HCT116 (cell line): ENCODE measurements at regions not wholly inside any gene's neighbourhood (a gene's known extent, or its start where the extent isn't known, plus 50 kb on each side); places are given as distances from the start of the nearest gene placed in this dataset.

ENCODE experiments used
- ATAC-seq: fragments of 200-7000 bp; cut with Tn5 transposase; 2 replicates; pipeline ENCODE4 v1.9.1; 2020; ENCODE audit warnings: mild to moderate bottlenecking, moderate library complexity
- BruUV-seq: library from RNA; stranded (reverse); fragments of 400-500 nt; replicated peaks from 2 replicates; lab custom pipeline; 2021; lab: Mats Ljungman, UMichigan
- CTCF ChIA-PET: fragments of 300-600 bp; sonication (Branson Sonifier 250); formaldehyde crosslinking; loops from one replicate; lab custom pipeline; 2021; ENCODE audit warnings: antibody characterized with exemption; lab: Charles Lee
- POLR2A ChIA-PET: fragments of 300-600, 350-600 bp; sonication (Branson Sonifier 250); formaldehyde crosslinking; loops from one replicate; lab custom pipeline; 2021; ENCODE audit warnings: antibody characterized with exemption; lab: Charles Lee
- RAD21 ChIA-PET, 2 experiments: fragments of 300-600 bp; sonication (Branson Sonifier 250); formaldehyde crosslinking; loops; one replicate each; lab custom pipeline; 2023; ENCODE audit warnings: low total read pairs in 2 of 2; ENCODE audit not compliant: uncharacterized antibody in 2 of 2, unreplicated experiment in 2 of 2, low non-redundant PET in 1 of 2; lab: Charles Lee
- DNase-seq: peaks from one replicate; pipeline ENCODE4 v3.0.0-alpha.2; 2010; ENCODE audit warnings: low read depth, low spot score
- H2AFZ ChIP-seq: fragments of 200-600 bp; shearing (Covaris generic), sonication (generic); 2 replicates; pipeline ENCODE4 v1.6.1; 2017; ENCODE audit warnings: low read depth, mixed run types, mixed read lengths, antibody characterized with exemption, low read length; ENCODE audit not compliant: poor library complexity, severe bottlenecking
- H3K27ac ChIP-seq: 2 replicates; pipeline ENCODE4 v1.5.1; 2012; ENCODE audit warnings: low read depth, low read length
- H3K27me3 ChIP-seq: fragments of 200-600 bp; sonication (generic); 2 replicates; pipeline ENCODE4 v1.6.1; 2016; ENCODE audit warnings: mixed run types, low read length, mixed read lengths; ENCODE audit not compliant: insufficient read depth
- H3K36me3 ChIP-seq, 2 experiments: fragments of 200-500 bp in 1 of 2; fragments of 200-600 bp in 1 of 2; sonication (Bioruptor generic) in 1 of 2; sonication (generic) in 1 of 2; 2 replicates each; pipeline versions ENCODE4 v1.5.1 to v1.6.1; 2014 to 2016; ENCODE audit warnings: low read length in 2 of 2, inconsistent platforms in 1 of 2, mixed read lengths in 1 of 2, mixed run types in 1 of 2; ENCODE audit not compliant: insufficient read depth in 2 of 2, control insufficient read depth in 1 of 2
- H3K4me1 ChIP-seq, 2 experiments: fragments of 200-600 bp in 1 of 2; sonication (generic) in 1 of 2; 2 replicates each; pipeline versions ENCODE4 v1.5.1 to v1.6.1; 2012 to 2017; ENCODE audit warnings: low read length in 2 of 2, inconsistent platforms in 1 of 2, mild to moderate bottlenecking in 1 of 2, mixed read lengths in 1 of 2, mixed run types in 1 of 2, moderate library complexity in 1 of 2; ENCODE audit not compliant: insufficient read depth in 2 of 2, control insufficient read depth in 1 of 2
- H3K4me2 ChIP-seq: fragments of 200-600 bp; sonication (generic); 2 replicates; pipeline ENCODE4 v1.6.1; 2017; ENCODE audit warnings: mixed run types, low read length, mixed read lengths
- H3K4me3 ChIP-seq, 2 experiments: fragments of 200-600 bp in 1 of 2; sonication (generic) in 1 of 2; replicated peaks in 1 of 2; 2 replicates each; pipeline ENCODE4 v1.5.1; 2011 to 2016; ENCODE audit warnings: low read length in 2 of 2, control low read depth in 1 of 2, low read depth in 1 of 2, mild to moderate bottlenecking in 1 of 2, mixed read lengths in 1 of 2, mixed run types in 1 of 2
- H3K79me2 ChIP-seq: fragments of 200-600 bp; sonication (generic); 2 replicates; pipeline ENCODE4 v1.6.1; 2017; ENCODE audit warnings: mild to moderate bottlenecking, mixed run types, low read length, moderate library complexity, mixed read lengths; ENCODE audit not compliant: insufficient read depth
- H3K9ac ChIP-seq: fragments of 200-600 bp; sonication (generic); 2 replicates; pipeline ENCODE4 v1.6.1; 2016; ENCODE audit warnings: low read length, mixed read lengths
- H3K9me2 ChIP-seq: fragments of 200-600 bp; sonication (generic), shearing (Covaris generic); 2 replicates; pipeline ENCODE4 v1.6.1; 2017; ENCODE audit warnings: mixed run types, mild to moderate bottlenecking, moderate library complexity; ENCODE audit not compliant: insufficient read depth
- H3K9me3 ChIP-seq, 2 experiments: fragments of 200-500 bp in 1 of 2; fragments of 200-600 bp in 1 of 2; sonication (Bioruptor generic) in 1 of 2; sonication (generic) in 1 of 2; 2 replicates each; pipeline ENCODE4 v1.6.1; 2014 to 2017; ENCODE audit warnings: low read length in 2 of 2, mixed read lengths in 2 of 2, inconsistent platforms in 1 of 2, low read depth in 1 of 2, mild to moderate bottlenecking in 1 of 2, mixed run types in 1 of 2, moderate library complexity in 1 of 2; ENCODE audit not compliant: control insufficient read depth in 1 of 2, insufficient read depth in 1 of 2
- H4K20me1 ChIP-seq: fragments of 200-600 bp; sonication (generic), shearing (Covaris generic); 2 replicates; pipeline ENCODE4 v1.6.1; 2017; ENCODE audit warnings: mixed run types, mild to moderate bottlenecking, moderate library complexity; ENCODE audit not compliant: insufficient read depth
- ATF3 ChIP-seq: IDR thresholded peaks from 2 replicates; pipeline ENCODE4 v1.6.1; 2012
- EZH2 ChIP-seq: fragments of 200-600 bp; sonication (generic); IDR thresholded peaks from 2 replicates; pipeline ENCODE4 v1.6.1; 2017; ENCODE audit warnings: antibody characterized with exemption, mixed run types
- EZH2phosphoT487 ChIP-seq: fragments of 200-600 bp; IDR thresholded peaks from 2 replicates; pipeline ENCODE4 v1.6.1; 2018; ENCODE audit warnings: antibody characterized with exemption, borderline replicate concordance
- FOSL1 ChIP-seq: IDR thresholded peaks from 2 replicates; pipeline ENCODE4 v1.6.1; 2012; ENCODE audit warnings: low read depth
- MAX ChIP-seq: IDR thresholded peaks from 2 replicates; pipeline ENCODE4 v1.6.1; 2012
- POLR2AphosphoS5 ChIP-seq: IDR thresholded peaks from 2 replicates; pipeline ENCODE4 v1.6.1; 2011; ENCODE audit warnings: mild to moderate bottlenecking, low read depth, low read length, moderate library complexity
- RAD21 ChIP-seq: IDR thresholded peaks from 2 replicates; pipeline ENCODE4 v1.6.1; 2012; ENCODE audit warnings: low read depth, mild to moderate bottlenecking
- SRF ChIP-seq: IDR thresholded peaks from 2 replicates; pipeline ENCODE4 v1.6.1; 2012; ENCODE audit warnings: low read depth
- ZBTB33 ChIP-seq: IDR thresholded peaks from 2 replicates; pipeline ENCODE4 v1.6.1; 2011; ENCODE audit warnings: mild to moderate bottlenecking, low read length, moderate library complexity; ENCODE audit not compliant: insufficient replicate concordance; ENCODE audit errors: extremely low read depth
- intact Hi-C: fragments of 100-400 bp; cut with micrococcal nuclease; formaldehyde crosslinking; loops from 2 replicates; pipeline ENCODE4 v1.10.0; 2022

DNA sequence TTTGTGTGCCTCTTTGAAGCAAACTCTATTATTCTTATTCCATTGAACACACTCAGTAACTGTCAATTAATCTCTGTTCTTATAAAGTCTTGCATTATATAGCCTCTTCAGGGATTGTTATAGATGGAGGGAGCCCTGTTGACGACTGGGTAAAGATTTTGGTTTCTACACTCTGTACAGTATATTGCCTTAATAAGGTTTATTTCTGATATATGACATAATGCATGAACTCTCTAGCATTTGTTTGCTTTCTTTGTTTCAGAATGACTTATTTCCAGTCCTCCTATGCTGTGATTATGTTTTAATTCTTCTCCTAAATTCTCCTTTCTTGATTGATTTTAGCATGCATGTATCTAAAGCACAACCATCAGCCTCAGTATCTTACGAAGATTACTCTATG lies 494.9 kb downstream of the DIPK2A start:
- TF ChIP-seq EZH2phosphoT487 (no peak), POLR2AphosphoS5 (no peak), ZBTB33 (no peak), SRF (no peak), MAX (no peak), ATF3 (no peak), RAD21 (no peak), FOSL1 (no peak), EZH2 (no peak)
- Histone ChIP-seq H3K79me2 (no peaks in the 10 kb centered on the region), H3K9me2 (no peaks in the 10 kb centered on the region), H2AFZ (no peak overlapping the region), H4K20me1 (no peaks in the 10 kb centered on the region), H3K4me3 (no peak overlapping the region), H3K27ac (no peak overlapping the region), H3K36me3 (no peaks in the 10 kb centered on the region), H3K4me1 (no peaks in the 10 kb centered on the region), H3K9ac (no peak overlapping the region), H3K9me3 (no peaks in the 10 kb centered on the region), H3K27me3 (no peaks in the 10 kb centered on the region), H3K4me2 (no peak overlapping the region)
- ChIA-PET POLR2A (no interaction called here), CTCF (no interaction called here), RAD21 (no interaction called here)
- no peak for ATAC-seq
- no peak for DNase-seq
- intact Hi-C loops, result no loop called here
- no TSS peak for BruUV-seq
